Neuron (in vitro differentiated cells): ENCODE measurements at regions not wholly inside any gene's neighbourhood (a gene's known extent, or its start where the extent isn't known, plus 50 kb on each side); places are given as distances from the start of the nearest gene placed in this dataset.

Source experiments
- H2AFZ ChIP-seq: one replicate; pipeline ENCODE4 v1.6.1; 2013; ENCODE audit warnings: low read depth, mild to moderate bottlenecking, inconsistent platforms, low read length, moderate library complexity
- H3K27me3 ChIP-seq: one replicate; pipeline ENCODE4 v1.6.1; 2013; ENCODE audit warnings: low read length; ENCODE audit not compliant: insufficient read depth
- H3K36me3 ChIP-seq: one replicate; pipeline ENCODE4 v1.6.1; 2013; ENCODE audit warnings: low read length; ENCODE audit not compliant: insufficient read depth
- H3K4me1 ChIP-seq: one replicate; pipeline ENCODE4 v1.6.1; 2013; ENCODE audit warnings: low read length; ENCODE audit not compliant: insufficient read depth
- H3K4me3 ChIP-seq: 2 replicates; pipeline ENCODE4 v1.5.1; 2013; ENCODE audit warnings: mild to moderate bottlenecking, low read length, moderate library complexity
- H3K9me3 ChIP-seq: one replicate; pipeline ENCODE4 v1.6.1; 2013; ENCODE audit warnings: low read length

- Histone ChIP-seq H2AFZ (no peak overlapping the region), H3K4me1 (no peaks in the 10 kb centered on the region), H3K36me3 (no peaks in the 10 kb centered on the region), H3K4me3 (no peak overlapping the region), H3K9me3 (no peaks in the 10 kb centered on the region), H3K27me3 (no peaks in the 10 kb centered on the region)
Observed at GRCh38 chr4:104890598-104891275, 255.9 kb upstream of the TET2 start.

GRCh38 chr4:104896660-104897645 lies 249.7 kb upstream of the TET2 start:
- no peaks in the 10 kb centered on the region for H3K36me3 ChIP-seq
- no peak overlapping the region for H3K4me3 ChIP-seq
- peaks cover 5% of the 10 kb centered on the region for H3K4me1 ChIP-seq
- H2AFZ ChIP-seq: no peak overlapping the region
- no peaks in the 10 kb centered on the region for H3K27me3 ChIP-seq
- no peaks in the 10 kb centered on the region for H3K9me3 ChIP-seq

- no peaks in the 10 kb centered on the region for H3K27me3 ChIP-seq
- H3K4me3 ChIP-seq: no peak overlapping the region
- no peak overlapping the region for H2AFZ ChIP-seq
- peaks cover 5% of the 10 kb centered on the region for H3K4me1 ChIP-seq
- no peaks in the 10 kb centered on the region for H3K36me3 ChIP-seq
- H3K9me3 ChIP-seq: no peaks in the 10 kb centered on the region
Observed at GRCh38 chr4:104899863-104900262, 246.8 kb upstream of the TET2 start.

GRCh38 chr4:104901438-104901837 lies 245.2 kb upstream of the TET2 start:
- H3K4me3 ChIP-seq: no peak overlapping the region
- H3K36me3 ChIP-seq: no peaks in the 10 kb centered on the region
- no peak overlapping the region for H2AFZ ChIP-seq
- no peaks in the 10 kb centered on the region for H3K27me3 ChIP-seq
- peaks cover 5% of the 10 kb centered on the region for H3K4me1 ChIP-seq
- no peaks in the 10 kb centered on the region for H3K9me3 ChIP-seq

GRCh38 chr4:104901961-104902605 lies 244.6 kb upstream of the TET2 start:
- Histone ChIP-seq H2AFZ (no peak overlapping the region), H3K9me3 (no peaks in the 10 kb centered on the region), H3K27me3 (no peaks in the 10 kb centered on the region), H3K4me3 (no peak overlapping the region), H3K4me1 (peaks cover 5% of the 10 kb centered on the region), H3K36me3 (no peaks in the 10 kb centered on the region)

- H3K4me1 ChIP-seq: peaks cover 5% of the 10 kb centered on the region
- H3K4me3 ChIP-seq: no peak overlapping the region
- no peak overlapping the region for H2AFZ ChIP-seq
- no peaks in the 10 kb centered on the region for H3K36me3 ChIP-seq
- no peaks in the 10 kb centered on the region for H3K27me3 ChIP-seq
- no peaks in the 10 kb centered on the region for H3K9me3 ChIP-seq
Observed at GRCh38 chr4:104905065-104905464, 241.6 kb upstream of the TET2 start.

- Histone ChIP-seq H2AFZ (no peak overlapping the region), H3K4me3 (no peak overlapping the region), H3K27me3 (no peaks in the 10 kb centered on the region), H3K4me1 (peaks cover 5% of the 10 kb centered on the region), H3K9me3 (no peaks in the 10 kb centered on the region), H3K36me3 (no peaks in the 10 kb centered on the region)
Observed at GRCh38 chr4:104905546-104905945, 241.1 kb upstream of the TET2 start.

- no peaks in the 10 kb centered on the region for H3K36me3 ChIP-seq
- H3K27me3 ChIP-seq: no peaks in the 10 kb centered on the region
- no peak overlapping the region for H3K4me3 ChIP-seq
- H3K4me1 ChIP-seq: peaks cover 3% of the 10 kb centered on the region
- H2AFZ ChIP-seq: no peak overlapping the region
- H3K9me3 ChIP-seq: no peaks in the 10 kb centered on the region
Observed at GRCh38 chr4:104906276-104906675, 240.4 kb upstream of the TET2 start.

- Histone ChIP-seq H3K9me3 (no peaks in the 10 kb centered on the region), H3K4me3 (no peak overlapping the region), H2AFZ (no peak overlapping the region), H3K36me3 (no peaks in the 10 kb centered on the region), H3K27me3 (no peaks in the 10 kb centered on the region), H3K4me1 (no peaks in the 10 kb centered on the region)
Observed at GRCh38 chr4:104907074-104907649, 239.5 kb upstream of the TET2 start.

- H3K9me3 ChIP-seq: no peaks in the 10 kb centered on the region
- no peak overlapping the region for H3K4me3 ChIP-seq
- no peak overlapping the region for H2AFZ ChIP-seq
- no peaks in the 10 kb centered on the region for H3K36me3 ChIP-seq
- no peaks in the 10 kb centered on the region for H3K27me3 ChIP-seq
- no peaks in the 10 kb centered on the region for H3K4me1 ChIP-seq
Observed at GRCh38 chr4:104907991-104908390, 238.7 kb upstream of the TET2 start.

GRCh38 chr4:104909376-104909775 lies 237.3 kb upstream of the TET2 start:
- H3K4me3 ChIP-seq: no peak overlapping the region

GRCh38 chr4:104912518-104912917 lies 234.2 kb upstream of the TET2 start:
- Histone ChIP-seq H3K27me3 (no peaks in the 10 kb centered on the region), H3K36me3 (no peaks in the 10 kb centered on the region)

More at GRCh38 chr4:104909376-104909775, 237.3 kb upstream of the TET2 start:
- Histone ChIP-seq H3K4me1 (no peaks in the 10 kb centered on the region), H3K9me3 (no peaks in the 10 kb centered on the region), H2AFZ (no peak overlapping the region), H3K27me3 (no peaks in the 10 kb centered on the region), H3K36me3 (no peaks in the 10 kb centered on the region)

GRCh38 chr4:104915373-104915772 lies 231.3 kb upstream of the TET2 start:
- no peaks in the 10 kb centered on the region for H3K9me3 ChIP-seq
- no peak overlapping the region for H3K4me3 ChIP-seq
- no peak overlapping the region for H2AFZ ChIP-seq
- H3K36me3 ChIP-seq: no peaks in the 10 kb centered on the region
- no peaks in the 10 kb centered on the region for H3K27me3 ChIP-seq
- H3K4me1 ChIP-seq: no peaks in the 10 kb centered on the region

More at GRCh38 chr4:104912518-104912917, 234.2 kb upstream of the TET2 start:
- H3K4me3 ChIP-seq: no peak overlapping the region
- no peaks in the 10 kb centered on the region for H3K9me3 ChIP-seq
- H3K4me1 ChIP-seq: no peaks in the 10 kb centered on the region
- no peak overlapping the region for H2AFZ ChIP-seq
